GM12865 (cell line): ENCODE measurements at regions not wholly inside any gene's neighbourhood (a gene's known extent, or its start where the extent isn't known, plus 50 kb on each side); places are given as distances from the start of the nearest gene placed in this dataset.
A peak's percentile ranks its signal among the peaks of the same experiment; 100 is the strongest.

ENCODE experiments used
- DNase-seq: peaks from one replicate; pipeline ENCODE4 v3.0.0; 2010; ENCODE audit warnings: low read depth
- H3K4me3 ChIP-seq: 2 replicates; pipeline ENCODE4 v1.5.1; 2011; ENCODE audit warnings: mild to moderate bottlenecking, low read depth, low read length, control low read depth
- CTCF ChIP-seq: IDR thresholded peaks from 2 replicates; pipeline ENCODE4 v1.5.1; 2011; ENCODE audit warnings: low read length, control low read depth, low read depth, inconsistent platforms; ENCODE audit not compliant: insufficient read depth; ENCODE audit errors: missing control alignments

- no peak for TF ChIP-seq CTCF
- DNase-seq = peak; percentile 7
- H3K4me3 ChIP-seq = no peak overlapping the region
These were observed 55.3 kb upstream of the NRBF2 start for GRCh38 chr10:63077800-63078199.

- TF ChIP-seq CTCF = no peak
- DNase-seq = no peak
- H3K4me3 ChIP-seq = no peak overlapping the region
These were observed 60.2 kb upstream of the NRBF2 start for GRCh38 chr10:63072951-63073350.

- DNase-seq = no peak
- TF ChIP-seq CTCF = no peak
- H3K4me3 ChIP-seq = no peak overlapping the region
These were observed 62.0 kb upstream of the NRBF2 start for GRCh38 chr10:63071145-63071544.

GRCh38 chr10:63069318-63069717 lies 63.8 kb upstream of the NRBF2 start:
- no peak for TF ChIP-seq CTCF
- no peak for DNase-seq
- H3K4me3 ChIP-seq = no peak overlapping the region

- H3K4me3 ChIP-seq = no peak overlapping the region
- DNase-seq = peak; percentile 61
- no peak for TF ChIP-seq CTCF
These were observed 64.9 kb upstream of the NRBF2 start for GRCh38 chr10:63068246-63068645.

GRCh38 chr10:63066606-63067005 lies 66.5 kb upstream of the NRBF2 start:
- TF ChIP-seq CTCF = no peak
- no peak overlapping the region for H3K4me3 ChIP-seq
- DNase-seq = no peak

GRCh38 chr10:63064706-63065105 lies 68.4 kb upstream of the NRBF2 start:
- DNase-seq = no peak
- H3K4me3 ChIP-seq = no peak overlapping the region
- no peak for TF ChIP-seq CTCF
